Upper lobe of left lung (tissue), 6 donors: ENCODE measurements at regions not wholly inside any gene's neighbourhood (a gene's known extent, or its start where the extent isn't known, plus 50 kb on each side); places are given as distances from the start of the nearest gene placed in this dataset.
"Not testable (repeated sequence)": the region's sequence is repeated elsewhere in the genome, so short reads cannot be mapped to it uniquely, and the experiment has no call there.

Experiments used
- ATAC-seq, 2 donors: fragments of 200-7000 bp; cut with Tn5 transposase; one replicate each; pipeline ENCODE4 v1.9.1; 2022; ENCODE audit warnings: mild to moderate bottlenecking in 2 of 2, moderate library complexity in 2 of 2; ENCODE audit not compliant: low FRiP score in 2 of 2
- DNase-seq, 2 donors: peaks; one replicate each; pipeline ENCODE4 v3.0.0-alpha.2; 2019 to 2020
- H3K27ac ChIP-seq, 4 donors: fragments of 200-600 bp; sonication (generic); one replicate each; pipeline ENCODE4 v1.5.1; 2016 to 2019
- H3K27me3 ChIP-seq, 4 donors: fragments of 200-600 bp; sonication (generic); one replicate each; pipeline ENCODE4 v1.5.1; 2017 to 2019
- H3K36me3 ChIP-seq, 4 donors: fragments of 200-600 bp; sonication (generic); one replicate each; pipeline ENCODE4 v1.5.1; 2016 to 2019
- H3K4me1 ChIP-seq, 4 donors: fragments of 200-600 bp; sonication (generic); one replicate each; pipeline ENCODE4 v1.5.1; 2018 to 2019
- H3K4me3 ChIP-seq, 4 donors: fragments of 200-600 bp; sonication (generic); one replicate each; pipeline ENCODE4 v1.5.1; 2017 to 2019; ENCODE audit warnings: mild to moderate bottlenecking in 2 of 4, moderate library complexity in 1 of 4
- H3K9me3 ChIP-seq, 4 donors: fragments of 200-600 bp; sonication (generic); one replicate each; pipeline ENCODE4 v1.5.1; 2018 to 2019
- CTCF ChIP-seq, 6 experiments: fragments of 450-650 bp in 4 of 6; fragments of 200-600 bp in 2 of 6; sonication (generic) in 2 of 6; IDR thresholded peaks; one replicate each; pipeline ENCODE4 v1.5.1; 2016 to 2019; ENCODE audit warnings: antibody characterized with exemption in 6 of 6
- EP300 ChIP-seq, 4 donors: sonication (generic); formaldehyde crosslinking; IDR thresholded peaks; one replicate each; pipeline ENCODE4 v1.5.1; 2017; ENCODE audit warnings: antibody characterized with exemption in 4 of 4, control low read depth in 2 of 4
- POLR2A ChIP-seq, 4 donors: fragments of 450-650 bp; IDR thresholded peaks; one replicate each; pipeline ENCODE4 v1.5.1; 2016 to 2017; ENCODE audit warnings: antibody characterized with exemption in 4 of 4, mild to moderate bottlenecking in 2 of 4
- POLR2AphosphoS5 ChIP-seq, 2 donors: sonication (generic); formaldehyde crosslinking; IDR thresholded peaks; one replicate each; pipeline ENCODE4 v1.5.1; 2017; ENCODE audit warnings: antibody characterized with exemption in 2 of 2
- WGBS, 2 donors: methylation state at CpG; one replicate each; pipeline ENCODE4 v1.1.5; 2017 to 2018; 5-methylcytosine and 5-hydroxymethylcytosine counted together
- donor health status: DM: no; HTN: no; CAD: no; lungs with moderate emphysema.
- donor health status: DM: no; HTN: yes; CAD: no; lungs with severe emphysema.

GRCh38 chr9:94029932-94030317 lies 54.3 kb upstream of the PTPDC1 start:
- no peaks in the 10 kb centered on the region for H3K9me3 ChIP-seq
- 30 to 31% methylated on average over 6 of the region's 6 CpGs for WGBS, 2 donors
- no peaks in the 10 kb centered on the region for H3K36me3 ChIP-seq
- H3K27me3 ChIP-seq, result no peaks in the 10 kb centered on the region
- no peak for ATAC-seq
- no peak for TF ChIP-seq POLR2A (IDR thresholded peaks at IDR 0.05)
- H3K27ac ChIP-seq, result peak overlapping the region; percentile 87 to 93 (median 89)
- H3K4me3 ChIP-seq, result peak overlapping the region; percentile 63 to 98 (median 92)
- H3K4me1 ChIP-seq, result peaks cover 14 to 25% (median 15%) of the 10 kb centered on the region in 4 donors
- no peak for DNase-seq

GRCh38 chr9:94026816-94027215 lies 57.4 kb upstream of the PTPDC1 start:
- H3K4me3 ChIP-seq, result no peak overlapping the region
- peaks cover 11 to 15% (median 14%) of the 10 kb centered on the region in 4 donors for H3K4me1 ChIP-seq
- TF ChIP-seq POLR2A (IDR thresholded peaks at IDR 0.05) (no peak), EP300 (IDR thresholded peaks at IDR 0.05) (no peak), CTCF (IDR thresholded peaks at IDR 0.05) (no peak)
- DNase-seq (no peak), ATAC-seq (no peak)
- H3K27ac ChIP-seq, result no peak overlapping the region
- H3K9me3 ChIP-seq, result no peaks in the 10 kb centered on the region
- no peaks in the 10 kb centered on the region for H3K27me3 ChIP-seq
- H3K36me3 ChIP-seq, result no peaks in the 10 kb centered on the region

GRCh38 chr9:94022476-94022875 lies 61.8 kb upstream of the PTPDC1 start:
- not testable (repeated sequence) for ATAC-seq, DNase-seq

GRCh38 chr9:94020836-94021235 lies 63.4 kb upstream of the PTPDC1 start:
- not testable (repeated sequence) for DNase-seq

More at GRCh38 chr9:94022476-94022875, 61.8 kb upstream of the PTPDC1 start:
- not testable (repeated sequence) for H3K4me1 ChIP-seq, H3K36me3 ChIP-seq, H3K27ac ChIP-seq, H3K9me3 ChIP-seq, H3K27me3 ChIP-seq, H3K4me3 ChIP-seq

GRCh38 chr9:94018628-94019027 lies 63.5 kb upstream of the BARX1 start:
- TF ChIP-seq CTCF (IDR thresholded peaks at IDR 0.05) (no peak), POLR2AphosphoS5 (IDR thresholded peaks at IDR 0.05) (no peak), EP300 (IDR thresholded peaks at IDR 0.05) (no peak), POLR2A (IDR thresholded peaks at IDR 0.05) (no peak)
- peaks cover 0 to 8% (median 4%) of the 10 kb centered on the region in 4 donors for H3K4me1 ChIP-seq
- no peak overlapping the region for H3K27ac ChIP-seq
- H3K36me3 ChIP-seq, result no peaks in the 10 kb centered on the region
- no peaks in the 10 kb centered on the region for H3K9me3 ChIP-seq
- H3K27me3 ChIP-seq, result no peaks in the 10 kb centered on the region
- ATAC-seq (peak in 1 of 2 donors; percentile 39), DNase-seq (peak in 1 of 2 donors; percentile 22)
- no peak overlapping the region for H3K4me3 ChIP-seq
- 8 to 17% methylated on average over 2 of the region's 2 CpGs for WGBS, 2 donors

More at GRCh38 chr9:94020836-94021235, 63.4 kb upstream of the PTPDC1 start:
- not testable (repeated sequence) for H3K27me3 ChIP-seq, H3K9me3 ChIP-seq, H3K27ac ChIP-seq, ATAC-seq, H3K4me3 ChIP-seq, H3K4me1 ChIP-seq, H3K36me3 ChIP-seq
- WGBS, 2 donors, result 40% methylated on average over 1 of the region's 2 CpGs; no CpG with 5 or more reads in 1 of the 2 donors

GRCh38 chr9:94017939-94018531 lies 62.9 kb upstream of the BARX1 start:
- Histone ChIP-seq H3K27ac (no peak overlapping the region), H3K9me3 (no peaks in the 10 kb centered on the region), H3K4me3 (no peak overlapping the region), H3K4me1 (peaks cover 0 to 8% (median 4%) of the 10 kb centered on the region in 4 donors), H3K36me3 (no peaks in the 10 kb centered on the region), H3K27me3 (no peaks in the 10 kb centered on the region)
- WGBS, 2 donors, result 63 to 71% methylated on average over 3 of the region's 3 CpGs
- DNase-seq (no peak), ATAC-seq (peak in 1 of 2 donors; percentile 57)
- TF ChIP-seq EP300 (IDR thresholded peaks at IDR 0.05) (no peak), POLR2AphosphoS5 (IDR thresholded peaks at IDR 0.05) (no peak), CTCF (IDR thresholded peaks at IDR 0.05) (no peak), POLR2A (IDR thresholded peaks at IDR 0.05) (no peak)
